HG02852 (cell line): ENCODE measurements at regions not wholly inside any gene's neighbourhood (a gene's known extent, or its start where the extent isn't known, plus 50 kb on each side); places are given as distances from the start of the nearest gene placed in this dataset.
A peak's percentile ranks its signal among the peaks of the same experiment; 100 is the strongest.

Experiments used
- ATAC-seq: cut with Tn5 transposase; IDR thresholded peaks from one replicate; pipeline ENCODE4 v1.9.1; 2021; ENCODE audit warnings: mild to moderate bottlenecking, moderate library complexity; ENCODE audit not compliant: unreplicated experiment

- ATAC-seq, result no peak
Measured at GRCh38 chr2:20523073-20523798, 76.4 kb downstream of the RHOB start.

DNA sequence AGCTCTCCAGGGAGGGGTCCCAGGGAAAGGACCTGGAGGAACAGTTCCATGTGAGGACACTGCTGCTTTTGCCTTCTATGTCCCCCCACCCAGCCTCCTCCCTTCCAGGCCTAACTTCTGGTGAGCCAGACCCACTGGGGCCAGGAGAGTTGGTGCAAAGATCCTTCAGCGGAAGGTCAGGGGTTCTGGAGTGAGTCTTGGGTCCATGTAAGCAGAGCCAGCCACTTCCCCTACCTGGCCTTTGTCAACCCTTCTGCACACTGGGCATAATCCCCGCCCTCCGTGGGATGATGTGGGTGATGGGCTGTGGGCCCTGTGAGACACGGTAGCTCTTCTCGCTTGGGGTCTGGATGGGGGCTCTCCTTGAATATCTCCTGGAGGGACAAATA, 76.9 kb downstream of the RHOB start:
- ATAC-seq, result no peak

- peak; percentile 72 for ATAC-seq
Measured at GRCh38 chr2:20524412-20525040, 77.7 kb downstream of the RHOB start.

DNA sequence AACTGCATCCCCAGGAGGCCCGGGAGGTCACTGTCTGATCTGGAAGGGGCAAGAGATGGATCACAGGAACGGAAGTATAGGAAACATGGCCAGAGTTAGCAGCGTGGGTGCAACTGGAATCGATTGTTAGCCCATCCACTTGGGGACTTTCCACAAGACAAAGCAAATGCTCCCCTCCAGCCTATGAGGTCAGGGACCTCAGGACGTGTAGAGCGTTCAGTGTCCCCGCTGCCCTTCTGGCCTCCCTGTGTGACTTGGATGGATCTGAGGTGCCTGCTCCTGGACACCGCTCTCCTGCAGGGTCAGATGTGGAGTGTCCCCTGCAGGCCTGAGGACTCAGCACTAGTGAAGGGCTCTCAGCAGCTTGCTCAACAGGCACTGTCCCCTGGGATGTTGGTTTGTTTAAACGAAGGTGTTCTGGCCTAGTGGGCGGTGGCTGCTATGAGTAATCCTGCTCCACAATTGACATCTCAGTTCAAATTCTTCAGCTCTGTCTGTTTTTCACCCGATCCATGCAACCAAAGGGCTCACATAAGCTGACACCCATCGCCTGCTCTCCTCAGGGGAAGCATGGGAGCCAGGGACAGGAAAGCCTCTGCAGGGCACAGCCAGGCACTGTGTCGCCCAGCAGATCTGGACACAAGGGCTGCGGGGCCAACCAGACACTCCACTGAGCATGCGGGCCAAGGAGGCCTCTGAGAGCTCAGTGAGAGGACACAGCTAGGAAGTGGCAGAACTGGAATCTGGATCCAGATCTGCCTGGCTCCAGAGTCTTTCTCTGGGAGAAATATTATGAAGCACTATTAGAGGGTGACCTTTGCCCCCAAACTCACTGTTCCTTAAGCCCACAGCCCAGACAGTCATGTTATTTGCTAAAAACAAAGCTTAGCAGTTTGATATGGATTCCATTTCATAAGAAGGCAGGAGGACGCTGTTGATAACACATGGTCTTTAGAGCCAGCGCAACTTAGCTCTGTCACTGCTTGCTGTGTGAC, 78.5 kb downstream of the RHOB start:
- ATAC-seq, result peak; percentile 89

- ATAC-seq, result no peak
Measured at GRCh38 chr2:20526160-20526559, 79.3 kb downstream of the RHOB start.

GRCh38 chr2:20526708-20527107, 79.8 kb downstream of the RHOB start:
- no peak for ATAC-seq

DNA sequence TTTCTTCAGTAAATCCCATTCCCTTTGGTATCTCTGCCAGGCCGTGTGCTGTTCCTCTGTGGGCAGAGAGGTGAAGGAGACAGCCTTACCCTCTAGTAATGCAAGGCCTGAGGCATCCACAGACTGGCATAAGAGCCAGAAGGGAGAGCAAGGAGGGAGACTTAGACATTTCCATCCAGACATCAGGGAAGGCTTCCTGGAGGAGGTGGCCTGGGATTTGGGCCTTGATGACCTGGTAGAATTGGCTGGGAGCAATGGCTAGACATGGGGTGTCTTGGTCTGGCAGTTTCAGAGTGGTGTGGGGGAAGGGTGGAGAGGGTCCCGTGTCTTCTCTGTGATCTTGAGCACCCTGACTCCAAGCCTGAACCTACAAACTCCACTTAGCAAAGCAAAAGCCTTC, 81.8 kb downstream of the RHOB start:
- no peak for ATAC-seq

GRCh38 chr2:20530520-20530919, 83.6 kb downstream of the RHOB start:
- ATAC-seq, result no peak

DNA sequence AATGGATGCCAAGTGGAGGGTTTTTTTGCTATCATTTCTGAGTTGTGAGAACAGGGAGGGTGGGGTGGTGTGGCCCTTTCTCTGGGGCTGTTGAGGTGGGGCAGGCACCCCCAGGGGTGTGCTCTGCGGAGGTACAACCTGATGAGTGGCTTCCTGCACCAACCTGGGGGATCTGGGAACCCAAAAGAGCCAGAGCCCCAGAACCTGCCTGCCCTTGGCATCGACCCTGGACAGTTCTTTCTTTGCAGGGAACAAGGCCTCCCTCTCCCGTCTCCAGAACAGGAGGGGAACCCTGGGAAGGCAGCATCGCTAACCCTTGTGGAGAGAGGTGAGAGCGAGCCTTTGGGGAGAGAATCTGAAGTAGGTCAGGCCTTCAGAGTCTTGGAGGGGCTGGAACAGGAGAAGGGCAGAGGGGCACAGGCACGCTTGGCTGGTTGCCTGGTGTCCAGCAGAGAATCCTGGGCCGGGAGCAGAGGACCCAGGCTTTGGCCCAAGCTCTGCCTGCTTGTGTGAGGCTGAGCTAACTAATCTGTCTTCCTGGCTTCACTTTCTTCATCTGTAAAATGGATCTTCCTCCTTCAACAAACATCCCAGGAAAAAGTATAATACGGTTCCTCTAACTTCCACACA, 84.9 kb downstream of the RHOB start:
- no peak for ATAC-seq

DNA sequence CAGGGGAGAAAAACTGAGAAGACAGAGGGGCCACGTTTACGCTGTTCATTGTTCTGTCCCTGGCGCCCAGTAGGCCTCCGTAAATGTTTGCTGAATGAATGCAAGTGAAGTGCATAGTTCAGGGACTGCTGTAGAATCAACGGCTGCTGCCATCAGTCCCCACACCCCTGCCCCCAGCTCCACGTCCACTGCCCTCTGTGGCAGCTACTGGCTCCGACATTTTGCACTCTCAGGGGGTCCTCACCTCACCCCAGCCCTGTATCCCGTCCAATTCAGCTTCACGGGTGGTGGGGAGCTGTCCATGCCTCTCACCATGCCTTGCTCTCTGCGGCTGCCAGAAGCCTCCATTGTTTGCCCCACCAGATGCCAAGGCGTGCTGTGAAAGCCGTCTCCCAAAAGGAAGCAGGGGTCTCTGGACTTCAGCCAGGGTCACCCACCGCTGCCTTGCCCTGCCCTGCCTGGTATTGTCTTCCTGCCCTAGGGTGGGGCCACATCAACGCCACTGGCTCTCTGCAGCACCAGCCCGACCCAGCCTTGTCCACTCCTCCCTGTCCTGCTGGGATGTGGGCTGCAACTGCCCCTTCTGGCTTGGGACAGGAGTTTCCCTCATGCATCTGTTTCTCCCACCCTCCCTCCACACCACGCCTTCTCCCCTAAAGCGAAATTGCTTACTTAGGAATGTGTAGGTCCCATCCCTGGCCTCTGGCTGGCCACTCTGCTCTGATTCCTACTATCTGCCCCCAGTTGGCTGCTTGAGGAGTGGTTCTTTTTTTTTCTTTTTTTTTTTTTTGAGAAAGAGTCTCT, 86.0 kb downstream of the RHOB start:
- ATAC-seq, result no peak

DNA sequence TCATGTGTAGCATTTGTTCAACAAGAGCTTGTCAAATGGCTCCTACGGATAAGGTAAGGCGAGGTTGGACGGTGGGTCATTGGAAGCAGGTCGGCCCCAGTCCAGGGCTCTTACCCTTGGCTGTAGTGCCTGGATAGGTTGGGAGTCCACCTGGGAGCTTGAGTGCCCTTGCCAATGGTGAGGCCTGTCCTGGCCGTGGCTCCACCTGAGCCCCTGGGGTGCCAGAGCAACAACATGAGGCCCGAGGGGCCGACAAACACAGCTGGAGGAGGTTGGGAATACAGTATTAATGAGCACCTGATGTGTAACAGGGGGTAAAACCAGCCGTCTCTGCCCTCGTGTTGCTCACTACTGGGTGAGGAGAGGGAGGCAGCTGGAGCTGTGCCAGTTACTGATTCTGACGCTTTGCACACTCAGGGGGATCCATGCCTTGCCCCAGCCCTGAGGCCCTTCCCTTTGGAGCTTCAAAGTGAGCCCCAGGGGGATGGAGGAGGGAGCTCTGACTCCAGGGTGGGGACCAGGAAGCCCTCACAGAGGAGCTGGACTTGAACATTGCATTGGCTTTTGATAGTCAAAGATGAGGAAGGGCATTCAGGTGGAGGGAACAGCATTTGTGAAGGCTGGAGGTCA, 87.2 kb downstream of the RHOB start:
- ATAC-seq, result no peak

GRCh38 chr2:20534913-20535801, 88.3 kb downstream of the RHOB start:
- no peak for ATAC-seq

DNA sequence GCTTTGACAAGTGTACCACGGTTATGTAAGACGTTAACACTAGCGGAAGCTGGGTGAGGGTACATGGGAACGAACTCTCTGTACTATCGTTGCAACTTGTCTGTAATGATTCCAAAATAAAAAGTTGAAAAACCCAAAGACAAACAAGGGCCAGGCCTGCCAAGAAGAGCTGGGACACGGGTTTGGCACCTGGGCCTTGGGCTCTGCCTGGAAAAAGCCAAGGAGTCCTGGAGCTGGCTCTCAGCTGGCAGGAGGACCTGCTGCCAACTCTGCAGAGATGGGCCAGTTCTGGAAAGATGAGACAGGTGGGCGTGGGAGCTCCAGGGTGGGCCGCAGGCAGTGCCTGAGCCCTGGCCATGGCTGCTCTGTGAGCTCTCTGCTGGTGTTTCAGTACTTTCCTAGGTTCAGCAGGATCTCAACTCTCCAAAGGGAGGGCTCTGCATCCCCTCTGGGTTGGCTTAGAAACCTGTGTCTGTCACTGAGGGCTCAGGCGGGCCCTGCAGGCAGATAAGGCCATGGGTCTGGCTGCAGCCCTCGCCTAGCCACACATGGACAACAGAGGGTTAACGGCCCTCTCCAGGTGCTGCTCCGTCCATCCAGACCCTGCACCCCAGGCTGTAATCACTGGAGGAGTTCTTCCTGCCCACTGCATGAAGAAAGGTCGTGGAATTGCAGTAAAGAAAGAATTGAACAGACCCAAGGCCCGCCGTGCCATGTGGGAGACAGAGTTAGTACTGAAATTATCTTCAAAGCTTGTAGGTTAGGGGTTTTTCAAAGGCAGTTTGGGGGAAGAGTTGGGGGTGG, 89.9 kb downstream of the RHOB start:
- no peak for ATAC-seq

- no peak for ATAC-seq
Measured at GRCh38 chr2:20537423-20538307, 90.8 kb downstream of the RHOB start.

DNA sequence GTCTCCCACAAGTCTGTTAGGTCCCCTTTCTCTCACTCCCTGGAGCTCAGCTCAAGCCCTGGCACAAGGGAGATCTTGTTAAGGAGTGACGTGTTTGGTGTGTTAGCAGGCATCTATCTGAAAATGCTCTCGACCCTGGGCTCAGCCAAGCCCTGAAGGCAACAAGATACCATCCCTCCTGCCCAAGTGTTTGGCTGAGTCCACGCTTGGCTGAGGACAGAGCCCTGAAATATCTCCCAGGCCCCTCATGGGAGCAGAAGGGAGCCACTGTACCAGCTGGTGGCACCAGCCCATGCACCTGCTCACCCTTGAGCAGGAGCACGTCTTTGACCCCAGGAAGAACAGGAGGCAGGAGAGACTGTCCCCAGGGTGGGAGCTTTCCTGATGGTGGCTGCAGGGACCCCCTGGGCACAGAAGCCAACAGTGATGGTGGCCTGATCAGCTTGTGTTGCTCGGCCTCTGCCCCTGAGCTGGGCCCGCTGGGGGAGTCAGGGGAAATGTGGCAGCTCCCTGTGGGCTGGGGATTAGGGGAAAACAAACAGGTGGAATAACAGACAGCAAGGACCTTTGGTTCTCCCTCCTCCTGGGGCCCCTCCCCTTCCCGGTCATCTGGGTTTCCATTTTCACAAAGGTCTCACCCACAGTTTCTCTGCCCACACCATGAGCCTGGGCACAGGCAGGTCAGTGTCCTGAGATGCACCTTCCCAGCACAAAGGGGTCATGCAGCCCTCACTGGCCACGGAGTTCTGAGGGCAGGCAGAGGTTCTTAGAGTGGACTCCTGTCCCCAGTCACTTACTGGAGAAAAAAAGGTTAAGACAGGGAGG, 91.6 kb downstream of the RHOB start:
- no peak for ATAC-seq

DNA sequence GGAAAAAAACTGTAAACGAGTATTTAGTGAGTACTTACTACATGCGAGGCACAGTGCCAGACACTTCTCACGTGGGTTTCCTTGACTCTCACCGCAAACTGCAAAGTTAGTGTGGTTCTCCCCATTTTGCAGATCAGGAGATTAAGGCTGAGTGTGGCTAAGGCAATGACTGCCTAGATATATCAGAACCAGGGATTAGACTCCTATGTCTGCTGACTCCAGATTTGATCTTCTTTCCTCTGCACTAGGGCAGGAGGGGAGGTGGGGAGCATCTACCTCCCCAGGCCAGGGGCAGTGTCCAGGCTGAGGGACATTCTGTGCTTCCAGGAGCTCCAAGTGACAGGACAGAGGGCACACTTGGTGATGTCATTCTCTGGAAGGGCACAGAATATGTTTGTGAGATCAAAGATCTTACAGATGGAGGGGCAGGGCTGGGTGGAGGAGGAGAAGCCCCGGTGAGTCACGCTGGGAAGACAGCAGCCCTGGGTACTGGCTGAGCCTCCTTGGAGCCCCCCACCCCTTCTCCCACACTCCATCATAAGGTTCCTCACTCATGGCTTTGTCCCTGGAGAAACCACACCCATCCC, 92.4 kb downstream of the RHOB start:
- ATAC-seq, result no peak
